GM23338 (cell line): ENCODE measurements at regions not wholly inside any gene's neighbourhood (a gene's known extent, or its start where the extent isn't known, plus 50 kb on each side); places are given as distances from the start of the nearest gene placed in this dataset.

Source experiments
- ATAC-seq: fragments of 200-7000 bp; cut with Tn5 transposase; 3 replicates; pipeline ENCODE4 v1.9.1; 2020
- DNase-seq: peaks from one replicate; pipeline ENCODE4 v3.0.0-alpha.2; 2015; ENCODE audit warnings: low spot score
- H2AFZ ChIP-seq: fragments of 200-600 bp; sonication (generic); 2 replicates; pipeline ENCODE4 v1.8.0; 2016; ENCODE audit warnings: antibody characterized with exemption, mild to moderate bottlenecking, moderate library complexity
- H3F3A ChIP-seq: fragments of 200-600 bp; sonication (generic); replicated peaks from 2 replicates; pipeline ENCODE4 v1.8.0; 2017; ENCODE audit warnings: antibody characterized with exemption, mixed run types, low read depth
- H3K27ac ChIP-seq: fragments of 200-600 bp; sonication (generic); 2 replicates; pipeline ENCODE4 v1.6.1; 2016; ENCODE audit warnings: low read depth
- H3K27me3 ChIP-seq: fragments of 200-600 bp; sonication (generic); 2 replicates; pipeline ENCODE4 v1.8.0; 2016; ENCODE audit warnings: mild to moderate bottlenecking, mixed run types, moderate library complexity; ENCODE audit not compliant: insufficient read depth
- H3K36me3 ChIP-seq: fragments of 200-600 bp; sonication (generic); 2 replicates; pipeline ENCODE4 v1.8.0; 2016; ENCODE audit warnings: mild to moderate bottlenecking; ENCODE audit not compliant: insufficient read depth
- H3K4me1 ChIP-seq: fragments of 200-600 bp; sonication (generic); 2 replicates; pipeline ENCODE4 v1.8.0; 2016; ENCODE audit warnings: mild to moderate bottlenecking, moderate library complexity; ENCODE audit not compliant: insufficient read depth
- H3K4me2 ChIP-seq: fragments of 200-600 bp; sonication (generic); 2 replicates; pipeline ENCODE4 v1.7.1; 2017; ENCODE audit warnings: mixed run types
- H3K4me3 ChIP-seq: fragments of 200-600 bp; sonication (generic); 2 replicates; pipeline ENCODE4 v1.6.1; 2016; ENCODE audit warnings: mixed run types
- H3K79me2 ChIP-seq: fragments of 200-600 bp; sonication (generic); replicated peaks from 2 replicates; pipeline ENCODE4 v1.8.0; 2017; ENCODE audit warnings: mild to moderate bottlenecking; ENCODE audit not compliant: insufficient read depth
- H3K9me2 ChIP-seq: fragments of 200-600 bp; sonication (generic); 2 replicates; pipeline ENCODE4 v1.8.0; 2017; ENCODE audit not compliant: insufficient read depth
- H4K20me1 ChIP-seq: fragments of 200-600 bp; sonication (generic); replicated peaks from 2 replicates; pipeline ENCODE4 v1.8.0; 2017; ENCODE audit warnings: mild to moderate bottlenecking; ENCODE audit not compliant: insufficient read depth
- H3K27ac Mint-ChIP-seq: 2 replicates; pipeline ENCODE4 v1.8.0; 2020; ENCODE audit warnings: inconsistent platforms, mild to moderate bottlenecking, moderate library complexity, mixed read lengths
- H3K27me3 Mint-ChIP-seq: 3 replicates; pipeline ENCODE4 v1.8.0; 2022; ENCODE audit warnings: low read depth, mild to moderate bottlenecking, moderate library complexity, mixed read lengths, inconsistent platforms; ENCODE audit not compliant: insufficient read depth, poor library complexity
- H3K36me3 Mint-ChIP-seq: 3 replicates; pipeline ENCODE4 v1.8.0; 2021; ENCODE audit warnings: low read depth, mild to moderate bottlenecking, inconsistent platforms, moderate library complexity, mixed read lengths
- H3K4me1 Mint-ChIP-seq: 3 replicates; pipeline ENCODE4 v1.8.0; 2020; ENCODE audit warnings: mild to moderate bottlenecking, inconsistent platforms, mixed read lengths
- H3K4me3 Mint-ChIP-seq: 3 replicates; pipeline ENCODE4 v1.8.0; 2021; ENCODE audit warnings: moderate library complexity, mild to moderate bottlenecking, inconsistent platforms, mixed read lengths
- H3K9me3 Mint-ChIP-seq: 3 replicates; pipeline ENCODE4 v1.8.0; 2020; ENCODE audit warnings: moderate library complexity, mild to moderate bottlenecking, inconsistent platforms, mixed read lengths
- CREB1 ChIP-seq: fragments of 250-450 bp; sonication (Bioruptor Pico); IDR thresholded peaks from 2 replicates; pipeline ENCODE4 v1.5.0; 2020; ENCODE audit warnings: low read depth, mild to moderate bottlenecking, moderate library complexity
- EZH2 ChIP-seq: fragments of 200-600 bp; sonication (generic); IDR thresholded peaks from one replicate; pipeline ENCODE4 v1.8.0; 2017; ENCODE audit warnings: antibody characterized with exemption, mild to moderate bottlenecking, low read depth; ENCODE audit not compliant: unreplicated experiment
- EZH2phosphoT487 ChIP-seq: fragments of 200-600 bp; sonication (generic); IDR thresholded peaks from one replicate; pipeline ENCODE4 v1.8.1; 2018; ENCODE audit warnings: antibody characterized with exemption; ENCODE audit not compliant: unreplicated experiment
- JUNB ChIP-seq: IDR thresholded peaks from one replicate; pipeline ENCODE4 v1.6.1; 2016; ENCODE audit warnings: antibody characterized with exemption; ENCODE audit not compliant: unreplicated experiment
- NANOG ChIP-seq: IDR thresholded peaks from 2 replicates; pipeline ENCODE4 v1.6.1; 2016; ENCODE audit warnings: antibody characterized with exemption, borderline replicate concordance
- STAT1 ChIP-seq: IDR thresholded peaks from one replicate; pipeline ENCODE4 v1.6.1; 2016; ENCODE audit warnings: antibody characterized with exemption; ENCODE audit not compliant: unreplicated experiment
- ZNF331 ChIP-seq: fragments of 250-450 bp; sonication (Bioruptor Pico); IDR thresholded peaks from 2 replicates; pipeline ENCODE4 v1.5.0; 2020; ENCODE audit warnings: low read depth, mild to moderate bottlenecking, moderate library complexity
- TF ChIP-seq, protein P1 (sequence below): fragments of 250-450 bp; sonication (Bioruptor Pico); IDR thresholded peaks from 2 replicates; pipeline ENCODE4 v1.5.0; 2020; ENCODE audit warnings: mild to moderate bottlenecking, moderate library complexity
- TF ChIP-seq, protein P2 (sequence below), 2 experiments: fragments of 200-600 bp in 1 of 2; sonication (generic) in 1 of 2; conservative IDR thresholded peaks; 2 replicates each; pipeline versions ENCODE4 v1.5.1 to v1.6.1; 2016 to 2017; ENCODE audit warnings: antibody characterized with exemption in 2 of 2, low read depth in 2 of 2, mild to moderate bottlenecking in 2 of 2, moderate library complexity in 1 of 2
- TF ChIP-seq, protein P3 (sequence below): IDR thresholded peaks from 2 replicates; pipeline ENCODE4 v1.6.1; 2016; ENCODE audit warnings: antibody characterized with exemption

DNA sequence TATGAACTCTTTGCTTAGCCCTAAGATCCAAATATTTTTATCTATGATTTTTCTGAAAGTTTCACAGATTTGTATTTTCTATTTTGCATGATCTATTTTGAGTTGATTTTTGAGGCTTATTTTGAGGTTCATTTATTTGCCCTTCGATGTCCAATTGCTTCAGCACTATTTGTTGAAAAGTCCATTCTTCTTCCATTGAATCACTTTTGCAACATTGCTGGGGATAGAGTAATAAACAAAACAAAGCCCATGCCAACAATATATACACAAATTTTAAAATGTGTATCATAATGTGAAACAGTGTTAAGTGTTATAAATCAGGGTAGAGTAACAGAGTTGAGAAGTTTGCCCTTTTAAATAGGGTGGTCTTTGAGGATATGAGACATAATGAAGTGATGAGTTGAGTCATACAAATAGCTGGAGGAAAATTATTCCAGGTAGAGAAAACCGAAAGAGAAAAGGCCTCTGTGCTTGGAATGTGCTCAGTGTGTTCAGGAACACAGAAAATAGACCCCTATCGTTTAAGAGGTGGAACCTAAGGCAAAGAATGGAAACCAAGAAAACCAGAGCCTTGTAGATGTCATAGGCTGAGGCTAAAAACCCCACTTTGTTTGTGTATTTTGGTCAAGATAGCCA, 172.7 kb upstream of the NR5A2 start (continued):
- TF ChIP-seq, protein P1, sequence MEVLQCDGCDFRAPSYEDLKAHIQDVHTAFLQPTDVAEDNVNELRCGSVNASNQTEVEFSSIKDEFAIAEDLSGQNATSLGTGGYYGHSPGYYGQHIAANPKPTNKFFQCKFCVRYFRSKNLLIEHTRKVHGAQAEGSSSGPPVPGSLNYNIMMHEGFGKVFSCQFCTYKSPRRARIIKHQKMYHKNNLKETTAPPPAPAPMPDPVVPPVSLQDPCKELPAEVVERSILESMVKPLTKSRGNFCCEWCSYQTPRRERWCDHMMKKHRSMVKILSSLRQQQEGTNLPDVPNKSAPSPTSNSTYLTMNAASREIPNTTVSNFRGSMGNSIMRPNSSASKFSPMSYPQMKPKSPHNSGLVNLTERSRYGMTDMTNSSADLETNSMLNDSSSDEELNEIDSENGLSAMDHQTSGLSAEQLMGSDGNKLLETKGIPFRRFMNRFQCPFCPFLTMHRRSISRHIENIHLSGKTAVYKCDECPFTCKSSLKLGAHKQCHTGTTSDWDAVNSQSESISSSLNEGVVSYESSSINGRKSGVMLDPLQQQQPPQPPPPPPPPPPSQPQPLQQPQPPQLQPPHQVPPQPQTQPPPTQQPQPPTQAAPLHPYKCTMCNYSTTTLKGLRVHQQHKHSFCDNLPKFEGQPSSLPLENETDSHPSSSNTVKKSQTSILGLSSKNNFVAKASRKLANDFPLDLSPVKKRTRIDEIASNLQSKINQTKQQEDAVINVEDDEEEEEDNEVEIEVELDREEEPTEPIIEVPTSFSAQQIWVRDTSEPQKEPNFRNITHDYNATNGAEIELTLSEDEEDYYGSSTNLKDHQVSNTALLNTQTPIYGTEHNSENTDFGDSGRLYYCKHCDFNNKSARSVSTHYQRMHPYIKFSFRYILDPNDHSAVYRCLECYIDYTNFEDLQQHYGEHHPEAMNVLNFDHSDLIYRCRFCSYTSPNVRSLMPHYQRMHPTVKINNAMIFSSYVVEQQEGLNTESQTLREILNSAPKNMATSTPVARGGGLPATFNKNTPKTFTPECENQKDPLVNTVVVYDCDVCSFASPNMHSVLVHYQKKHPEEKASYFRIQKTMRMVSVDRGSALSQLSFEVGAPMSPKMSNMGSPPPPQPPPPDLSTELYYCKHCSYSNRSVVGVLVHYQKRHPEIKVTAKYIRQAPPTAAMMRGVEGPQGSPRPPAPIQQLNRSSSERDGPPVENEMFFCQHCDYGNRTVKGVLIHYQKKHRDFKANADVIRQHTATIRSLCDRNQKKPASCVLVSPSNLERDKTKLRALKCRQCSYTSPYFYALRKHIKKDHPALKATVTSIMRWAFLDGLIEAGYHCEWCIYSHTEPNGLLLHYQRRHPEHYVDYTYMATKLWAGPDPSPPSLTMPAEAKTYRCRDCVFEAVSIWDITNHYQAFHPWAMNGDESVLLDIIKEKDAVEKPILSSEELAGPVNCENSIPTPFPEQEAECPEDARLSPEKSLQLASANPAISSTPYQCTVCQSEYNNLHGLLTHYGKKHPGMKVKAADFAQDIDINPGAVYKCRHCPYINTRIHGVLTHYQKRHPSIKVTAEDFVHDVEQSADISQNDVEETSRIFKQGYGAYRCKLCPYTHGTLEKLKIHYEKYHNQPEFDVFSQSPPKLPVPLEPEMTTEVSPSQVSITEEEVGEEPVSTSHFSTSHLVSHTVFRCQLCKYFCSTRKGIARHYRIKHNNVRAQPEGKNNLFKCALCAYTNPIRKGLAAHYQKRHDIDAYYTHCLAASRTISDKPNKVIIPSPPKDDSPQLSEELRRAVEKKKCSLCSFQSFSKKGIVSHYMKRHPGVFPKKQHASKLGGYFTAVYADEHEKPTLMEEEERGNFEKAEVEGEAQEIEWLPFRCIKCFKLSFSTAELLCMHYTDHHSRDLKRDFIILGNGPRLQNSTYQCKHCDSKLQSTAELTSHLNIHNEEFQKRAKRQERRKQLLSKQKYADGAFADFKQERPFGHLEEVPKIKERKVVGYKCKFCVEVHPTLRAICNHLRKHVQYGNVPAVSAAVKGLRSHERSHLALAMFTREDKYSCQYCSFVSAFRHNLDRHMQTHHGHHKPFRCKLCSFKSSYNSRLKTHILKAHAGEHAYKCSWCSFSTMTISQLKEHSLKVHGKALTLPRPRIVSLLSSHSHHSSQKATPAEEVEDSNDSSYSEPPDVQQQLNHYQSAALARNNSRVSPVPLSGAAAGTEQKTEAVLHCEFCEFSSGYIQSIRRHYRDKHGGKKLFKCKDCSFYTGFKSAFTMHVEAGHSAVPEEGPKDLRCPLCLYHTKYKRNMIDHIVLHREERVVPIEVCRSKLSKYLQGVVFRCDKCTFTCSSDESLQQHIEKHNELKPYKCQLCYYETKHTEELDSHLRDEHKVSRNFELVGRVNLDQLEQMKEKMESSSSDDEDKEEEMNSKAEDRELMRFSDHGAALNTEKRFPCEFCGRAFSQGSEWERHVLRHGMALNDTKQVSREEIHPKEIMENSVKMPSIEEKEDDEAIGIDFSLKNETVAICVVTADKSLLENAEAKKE: no peak
- TF ChIP-seq EZH2phosphoT487 (no peak), NANOG (no peak), STAT1 (no peak)
- TF ChIP-seq, protein P2, sequence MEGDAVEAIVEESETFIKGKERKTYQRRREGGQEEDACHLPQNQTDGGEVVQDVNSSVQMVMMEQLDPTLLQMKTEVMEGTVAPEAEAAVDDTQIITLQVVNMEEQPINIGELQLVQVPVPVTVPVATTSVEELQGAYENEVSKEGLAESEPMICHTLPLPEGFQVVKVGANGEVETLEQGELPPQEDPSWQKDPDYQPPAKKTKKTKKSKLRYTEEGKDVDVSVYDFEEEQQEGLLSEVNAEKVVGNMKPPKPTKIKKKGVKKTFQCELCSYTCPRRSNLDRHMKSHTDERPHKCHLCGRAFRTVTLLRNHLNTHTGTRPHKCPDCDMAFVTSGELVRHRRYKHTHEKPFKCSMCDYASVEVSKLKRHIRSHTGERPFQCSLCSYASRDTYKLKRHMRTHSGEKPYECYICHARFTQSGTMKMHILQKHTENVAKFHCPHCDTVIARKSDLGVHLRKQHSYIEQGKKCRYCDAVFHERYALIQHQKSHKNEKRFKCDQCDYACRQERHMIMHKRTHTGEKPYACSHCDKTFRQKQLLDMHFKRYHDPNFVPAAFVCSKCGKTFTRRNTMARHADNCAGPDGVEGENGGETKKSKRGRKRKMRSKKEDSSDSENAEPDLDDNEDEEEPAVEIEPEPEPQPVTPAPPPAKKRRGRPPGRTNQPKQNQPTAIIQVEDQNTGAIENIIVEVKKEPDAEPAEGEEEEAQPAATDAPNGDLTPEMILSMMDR (conservative IDR thresholded peaks at IDR 0.05; ENCODE audit: low read depth in 2 of 2): no peak

DNA sequence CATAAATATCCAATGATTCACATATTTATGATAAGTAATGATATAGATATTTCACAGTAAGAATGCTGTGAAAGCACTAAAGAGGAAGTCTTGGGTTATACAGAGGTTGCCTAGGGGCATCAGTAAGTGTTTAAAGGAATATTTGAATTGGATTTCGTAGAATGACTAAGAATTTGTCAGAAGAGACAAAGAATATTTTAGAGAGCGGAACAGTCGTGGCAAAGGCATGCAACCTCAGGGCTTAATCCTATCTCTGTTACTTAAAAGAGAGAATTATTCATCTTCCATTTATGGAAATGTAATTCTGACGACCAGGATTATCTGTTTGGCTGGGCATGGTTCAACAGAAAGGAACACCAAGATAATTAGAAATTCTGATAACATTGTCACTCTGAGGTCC, 171.9 kb upstream of the NR5A2 start:
- Histone ChIP-seq H3K27me3 (no peaks in the 10 kb centered on the region), H2AFZ (no peak overlapping the region)
- DNase-seq: no peak
- TF ChIP-seq NANOG (no peak), ZNF331 (CRISPR knock-in tag) (no peak), JUNB (no peak), STAT1 (no peak), CREB1 (CRISPR knock-in tag) (no peak), EZH2 (no peak)
- TF ChIP-seq, protein P3, sequence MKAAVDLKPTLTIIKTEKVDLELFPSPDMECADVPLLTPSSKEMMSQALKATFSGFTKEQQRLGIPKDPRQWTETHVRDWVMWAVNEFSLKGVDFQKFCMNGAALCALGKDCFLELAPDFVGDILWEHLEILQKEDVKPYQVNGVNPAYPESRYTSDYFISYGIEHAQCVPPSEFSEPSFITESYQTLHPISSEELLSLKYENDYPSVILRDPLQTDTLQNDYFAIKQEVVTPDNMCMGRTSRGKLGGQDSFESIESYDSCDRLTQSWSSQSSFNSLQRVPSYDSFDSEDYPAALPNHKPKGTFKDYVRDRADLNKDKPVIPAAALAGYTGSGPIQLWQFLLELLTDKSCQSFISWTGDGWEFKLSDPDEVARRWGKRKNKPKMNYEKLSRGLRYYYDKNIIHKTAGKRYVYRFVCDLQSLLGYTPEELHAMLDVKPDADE: no peak

More for the DNA sequence above, 171.9 kb upstream of the NR5A2 start:
- Mint-ChIP-seq H3K36me3 (no peaks in the 10 kb centered on the region), H3K4me1 (peaks cover 23% of the 10 kb centered on the region), H3K4me3 (no peak overlapping the region), H3K9me3 (no peaks in the 10 kb centered on the region), H3K27me3 (no peaks in the 10 kb centered on the region), H3K27ac (peak overlapping the region; percentile 38; the same call in 1 of the 2 replicates)
- Histone ChIP-seq H3K9me2 (no peaks in the 10 kb centered on the region), H3K4me3 (no peak overlapping the region), H3K79me2 (no peaks in the 10 kb centered on the region), H3F3A (no peaks in the 10 kb centered on the region), H4K20me1 (no peaks in the 10 kb centered on the region), H3K36me3 (no peaks in the 10 kb centered on the region), H3K4me1 (peaks cover 11% of the 10 kb centered on the region; the same call in 1 of the 2 replicates), H3K27ac (no peak overlapping the region), H3K4me2 (peak overlapping the region; percentile 3; the same call in 1 of the 2 replicates)
- ATAC-seq: no peak
